ENCODE measurements at regions not wholly inside any gene's neighbourhood (a gene's known extent, or its start where the extent isn't known, plus 50 kb on each side); places are given as distances from the start of the nearest gene placed in this dataset.

DNA sequence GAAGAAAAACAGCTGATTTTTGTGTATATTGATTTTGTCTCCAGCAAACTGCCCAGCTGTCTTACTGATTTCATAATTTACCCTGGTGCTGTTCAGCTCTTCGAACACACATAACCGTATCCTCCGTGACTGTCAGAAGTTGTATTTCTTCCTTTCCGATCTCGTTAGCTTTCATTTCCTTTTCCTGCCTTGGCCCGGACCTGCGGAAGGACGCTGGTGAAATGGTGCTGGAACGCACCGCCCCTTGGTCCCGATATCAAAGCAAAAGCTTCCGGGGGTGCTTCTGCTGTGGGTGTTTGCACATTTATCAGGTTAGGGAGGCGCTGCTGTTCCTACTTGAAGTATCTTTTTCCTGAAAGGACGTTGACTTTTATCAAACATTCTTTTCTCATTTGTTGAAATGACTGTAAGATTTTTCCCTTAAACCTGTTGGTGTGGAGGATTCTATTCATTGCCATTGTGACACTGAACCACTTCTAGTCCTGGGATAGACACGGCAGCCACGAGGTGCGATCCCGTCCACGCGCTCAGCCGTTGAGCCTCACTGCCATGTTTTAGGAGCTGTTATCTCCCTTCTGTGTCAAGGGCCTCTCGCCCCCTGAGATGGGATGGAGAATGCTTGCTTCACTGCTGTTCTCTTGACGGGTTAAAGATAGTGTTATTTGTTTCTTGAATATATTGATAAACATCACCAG is 72.6 kb downstream of the FOXL3 start:
- TF ChIP-seq, protein P1, sequence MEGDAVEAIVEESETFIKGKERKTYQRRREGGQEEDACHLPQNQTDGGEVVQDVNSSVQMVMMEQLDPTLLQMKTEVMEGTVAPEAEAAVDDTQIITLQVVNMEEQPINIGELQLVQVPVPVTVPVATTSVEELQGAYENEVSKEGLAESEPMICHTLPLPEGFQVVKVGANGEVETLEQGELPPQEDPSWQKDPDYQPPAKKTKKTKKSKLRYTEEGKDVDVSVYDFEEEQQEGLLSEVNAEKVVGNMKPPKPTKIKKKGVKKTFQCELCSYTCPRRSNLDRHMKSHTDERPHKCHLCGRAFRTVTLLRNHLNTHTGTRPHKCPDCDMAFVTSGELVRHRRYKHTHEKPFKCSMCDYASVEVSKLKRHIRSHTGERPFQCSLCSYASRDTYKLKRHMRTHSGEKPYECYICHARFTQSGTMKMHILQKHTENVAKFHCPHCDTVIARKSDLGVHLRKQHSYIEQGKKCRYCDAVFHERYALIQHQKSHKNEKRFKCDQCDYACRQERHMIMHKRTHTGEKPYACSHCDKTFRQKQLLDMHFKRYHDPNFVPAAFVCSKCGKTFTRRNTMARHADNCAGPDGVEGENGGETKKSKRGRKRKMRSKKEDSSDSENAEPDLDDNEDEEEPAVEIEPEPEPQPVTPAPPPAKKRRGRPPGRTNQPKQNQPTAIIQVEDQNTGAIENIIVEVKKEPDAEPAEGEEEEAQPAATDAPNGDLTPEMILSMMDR (IDR thresholded peaks at IDR 0.05): no peak
- DNase-seq: peak; percentile 62
- ATAC-seq: peak; percentile 63
- Histone ChIP-seq H3K9me3 (no peaks in the 10 kb centered on the region), H3K27ac (peak overlapping the region; percentile 26), H3K4me1 (peaks cover 11% of the 10 kb centered on the region), H3K36me3 (no peaks in the 10 kb centered on the region), H3K27me3 (peaks cover 18% of the 10 kb centered on the region), H3K4me3 (peak overlapping the region; percentile 44)
- intact Hi-C loops (cut with DNase I): no loop called here

DNA sequence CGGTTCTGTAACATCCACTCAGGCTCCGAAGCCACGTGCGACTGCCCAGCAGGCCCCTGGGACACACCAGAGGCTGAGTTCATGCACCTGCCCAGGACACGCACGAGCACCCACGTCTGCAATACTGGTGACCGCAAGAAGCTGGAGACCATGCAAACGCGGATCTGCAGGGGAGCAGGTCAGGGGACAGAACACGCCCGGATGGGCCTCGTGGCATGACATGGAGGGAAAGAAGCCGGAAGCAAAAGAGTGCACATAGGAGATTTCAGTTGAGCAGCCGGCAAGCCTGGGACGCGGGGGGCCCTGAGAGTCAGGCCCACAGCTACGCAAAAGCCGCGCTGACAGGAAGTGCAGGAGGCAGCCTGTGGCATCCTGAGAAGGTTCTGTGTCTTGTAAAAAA is 73.7 kb downstream of the FOXL3 start:
- intact Hi-C loops (cut with DNase I): no loop called here
- TF ChIP-seq, protein P1 (IDR thresholded peaks at IDR 0.05): no peak
- no peaks in the 10 kb centered on the region for H3K9me3 ChIP-seq
- H3K36me3 ChIP-seq: no peaks in the 10 kb centered on the region
- DNase-seq (peak; percentile 54), ATAC-seq (no peak)
- no peak overlapping the region for H3K27ac ChIP-seq
- H3K4me3 ChIP-seq: no peak overlapping the region
- peaks cover 11% of the 10 kb centered on the region for H3K4me1 ChIP-seq
- peaks cover 18% of the 10 kb centered on the region for H3K27me3 ChIP-seq

DNA sequence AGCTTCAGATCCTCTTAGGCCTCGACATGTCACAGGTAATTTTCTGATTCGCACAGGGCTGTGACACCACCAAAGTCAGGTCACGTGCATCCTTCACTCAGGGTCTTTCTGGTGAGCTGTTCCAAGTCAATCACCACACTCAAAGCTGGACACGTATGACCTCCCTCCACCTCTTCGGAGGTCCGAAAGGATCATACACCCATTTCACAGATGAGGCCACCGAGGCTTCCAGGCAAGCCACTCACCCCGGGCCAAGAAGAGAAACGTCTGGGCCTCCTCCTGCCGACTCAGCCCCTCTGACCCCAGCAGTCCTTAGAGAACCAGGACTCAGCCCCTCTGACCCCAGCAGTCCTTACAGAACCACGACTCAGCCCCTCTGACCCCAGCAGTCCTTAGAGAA is 74.6 kb downstream of the FOXL3 start:
- no peak overlapping the region for H3K27ac ChIP-seq
- H3K36me3 ChIP-seq: no peaks in the 10 kb centered on the region
- TF ChIP-seq, protein P1 (IDR thresholded peaks at IDR 0.05): no peak
- H3K9me3 ChIP-seq: no peaks in the 10 kb centered on the region
- ATAC-seq (no peak), DNase-seq (peak; percentile 31)
- H3K4me3 ChIP-seq: no peak overlapping the region
- intact Hi-C loops (cut with DNase I): no loop called here
- H3K4me1 ChIP-seq: peaks cover 11% of the 10 kb centered on the region
- peaks cover 9% of the 10 kb centered on the region for H3K27me3 ChIP-seq

DNA sequence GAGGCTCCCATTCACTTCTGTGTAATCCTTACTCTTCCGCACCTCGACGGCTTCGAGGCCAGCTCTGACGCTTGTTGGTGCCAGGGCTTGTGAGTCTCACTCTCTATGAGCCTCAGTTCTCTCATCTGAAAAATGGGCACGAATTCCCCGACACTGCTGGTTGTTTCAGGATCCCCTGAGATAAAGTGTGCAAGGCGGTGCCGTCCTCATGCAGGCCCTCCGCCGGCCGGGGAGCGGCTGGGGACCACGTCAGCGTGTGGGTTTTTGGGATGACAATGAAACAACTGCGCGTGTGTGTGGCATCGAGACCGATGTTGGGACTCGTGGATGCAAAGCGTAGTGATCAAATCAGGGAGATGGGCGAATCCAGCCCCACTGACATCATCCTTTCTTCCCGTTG is 75.6 kb downstream of the FOXL3 start:
- Histone ChIP-seq H3K9me3 (no peaks in the 10 kb centered on the region), H3K4me3 (no peak overlapping the region), H3K27ac (no peak overlapping the region), H3K36me3 (no peaks in the 10 kb centered on the region), H3K4me1 (peaks cover 11% of the 10 kb centered on the region), H3K27me3 (peaks cover 1% of the 10 kb centered on the region)
- TF ChIP-seq, protein P1 (IDR thresholded peaks at IDR 0.05): no peak
- intact Hi-C loops (cut with DNase I): no loop called here
- ATAC-seq (no peak), DNase-seq (peak; percentile 26)

DNA sequence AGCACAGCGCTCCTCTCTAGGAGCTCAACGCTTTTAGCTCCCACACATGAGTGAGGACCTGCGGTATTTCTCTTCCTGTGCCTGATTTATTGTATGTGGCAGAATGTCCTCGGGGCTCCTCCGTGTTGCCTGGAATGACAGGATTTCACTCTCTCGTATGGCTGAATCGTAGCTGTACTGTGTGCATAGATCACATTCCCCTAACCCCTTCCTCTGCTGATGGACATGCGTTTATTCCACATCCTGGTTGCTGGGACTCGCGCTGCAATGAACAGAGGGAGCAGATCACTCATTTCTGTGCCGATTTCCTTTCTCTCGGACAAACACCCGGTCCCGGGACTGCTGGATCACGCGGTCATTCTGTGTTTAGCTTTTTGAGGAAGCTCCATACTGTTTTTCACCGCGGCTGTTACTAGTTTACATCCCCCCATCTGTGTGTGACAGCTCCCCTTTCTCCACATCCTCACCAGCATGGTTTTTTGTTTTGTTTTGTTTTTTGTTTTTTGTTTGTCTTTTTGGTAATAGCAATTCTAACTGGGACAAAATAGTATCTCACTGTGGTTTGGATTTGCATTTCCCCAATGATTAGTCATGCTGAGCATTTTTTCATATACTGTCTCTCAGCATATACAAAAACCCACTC is 76.3 kb downstream of the FOXL3 start:
- TF ChIP-seq, protein P1 (IDR thresholded peaks at IDR 0.05): no peak
- ATAC-seq: no peak
- H3K27ac ChIP-seq: no peak overlapping the region
- H3K4me1 ChIP-seq: peaks cover 11% of the 10 kb centered on the region
- no peak overlapping the region for H3K4me3 ChIP-seq
- no peaks in the 10 kb centered on the region for H3K36me3 ChIP-seq
- no peaks in the 10 kb centered on the region for H3K27me3 ChIP-seq
- intact Hi-C loops (cut with DNase I): no loop called here
- H3K9me3 ChIP-seq: no peaks in the 10 kb centered on the region
- DNase-seq: peak; percentile 47

All from upper lobe of right lung (tissue), 1 donor.